ENCODE measurements at regions not wholly inside any gene's neighbourhood (a gene's known extent, or its start where the extent isn't known, plus 50 kb on each side); places are given as distances from the start of the nearest gene placed in this dataset.
"Not testable (repeated sequence)": the region's sequence is repeated elsewhere in the genome, so short reads cannot be mapped to it uniquely, and the experiment has no call there.

DNA sequence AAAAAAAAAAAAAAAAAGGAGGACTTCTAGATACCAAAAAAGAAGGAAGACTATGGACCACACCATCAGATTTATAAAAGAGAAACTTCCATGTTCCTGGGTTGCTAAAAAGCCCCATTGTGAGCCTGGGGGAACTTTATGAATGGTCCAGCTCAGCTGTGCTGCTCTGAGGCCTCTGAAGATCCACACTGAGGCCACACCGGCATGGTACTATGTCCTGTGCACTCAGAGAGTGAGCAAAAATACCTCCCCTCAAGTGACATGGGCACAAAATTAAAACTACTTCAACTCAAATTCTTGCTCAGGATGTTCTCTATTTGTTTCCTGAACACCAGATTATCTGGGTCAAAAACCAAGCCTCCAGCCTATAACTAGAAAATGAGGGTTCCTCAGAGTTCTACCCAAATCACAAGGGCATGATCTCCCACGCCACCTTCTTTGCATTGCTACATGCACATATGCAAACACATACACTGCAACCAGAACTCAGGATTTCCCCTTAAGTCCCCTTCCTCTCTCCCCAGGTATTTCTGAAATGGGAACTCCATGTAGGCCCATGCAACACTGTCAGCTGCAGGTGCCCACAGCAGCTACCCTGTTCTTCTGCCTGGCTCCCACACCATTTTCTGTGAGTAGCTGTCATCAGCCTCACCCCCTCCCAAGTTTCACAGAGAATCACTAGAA, 94.4 kb downstream of the SH3GLB1 start:
- CTCF ChIA-PET = interaction anchor here (0.7 kb wide), 1 partner anchor 640 kb away, joined by 3 read pairs; no protein-coding TSS in a partner anchor
- POLR2A ChIA-PET (ENCODE audit: low non-redundant PET) = no interaction called here
- TF ChIP-seq, protein P1, sequence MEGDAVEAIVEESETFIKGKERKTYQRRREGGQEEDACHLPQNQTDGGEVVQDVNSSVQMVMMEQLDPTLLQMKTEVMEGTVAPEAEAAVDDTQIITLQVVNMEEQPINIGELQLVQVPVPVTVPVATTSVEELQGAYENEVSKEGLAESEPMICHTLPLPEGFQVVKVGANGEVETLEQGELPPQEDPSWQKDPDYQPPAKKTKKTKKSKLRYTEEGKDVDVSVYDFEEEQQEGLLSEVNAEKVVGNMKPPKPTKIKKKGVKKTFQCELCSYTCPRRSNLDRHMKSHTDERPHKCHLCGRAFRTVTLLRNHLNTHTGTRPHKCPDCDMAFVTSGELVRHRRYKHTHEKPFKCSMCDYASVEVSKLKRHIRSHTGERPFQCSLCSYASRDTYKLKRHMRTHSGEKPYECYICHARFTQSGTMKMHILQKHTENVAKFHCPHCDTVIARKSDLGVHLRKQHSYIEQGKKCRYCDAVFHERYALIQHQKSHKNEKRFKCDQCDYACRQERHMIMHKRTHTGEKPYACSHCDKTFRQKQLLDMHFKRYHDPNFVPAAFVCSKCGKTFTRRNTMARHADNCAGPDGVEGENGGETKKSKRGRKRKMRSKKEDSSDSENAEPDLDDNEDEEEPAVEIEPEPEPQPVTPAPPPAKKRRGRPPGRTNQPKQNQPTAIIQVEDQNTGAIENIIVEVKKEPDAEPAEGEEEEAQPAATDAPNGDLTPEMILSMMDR (conservative IDR thresholded peaks at IDR 0.05; ENCODE audit: low read depth) = no peak
- no peak overlapping the region for H3K27ac ChIP-seq
- no peak for DNase-seq (ENCODE audit: low spot score)

DNA sequence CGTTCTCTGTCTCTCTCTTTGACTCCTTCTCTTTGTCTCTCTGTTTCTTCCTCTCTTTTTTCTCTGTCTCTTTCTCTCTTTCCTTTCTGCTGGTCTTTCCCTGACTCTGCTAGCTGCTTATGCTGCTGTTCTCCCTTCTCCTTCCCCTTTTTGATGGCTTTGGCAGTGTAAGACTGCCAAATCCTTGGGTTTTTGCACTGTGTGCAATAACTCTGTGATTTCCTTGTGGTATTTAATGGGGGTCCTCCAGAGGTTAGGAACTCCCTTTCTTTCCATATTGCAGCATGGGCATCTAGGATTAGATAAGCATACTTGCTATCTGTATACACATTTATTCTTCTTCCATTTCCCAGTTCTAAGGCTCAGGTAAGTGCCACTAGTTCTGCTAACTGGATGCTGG, 99.3 kb downstream of the SH3GLB1 start:
- CTCF ChIA-PET; POLR2A ChIA-PET (ENCODE audit: low non-redundant PET); DNase-seq (ENCODE audit: low spot score); H3K27ac ChIP-seq: not testable (repeated sequence)

DNA sequence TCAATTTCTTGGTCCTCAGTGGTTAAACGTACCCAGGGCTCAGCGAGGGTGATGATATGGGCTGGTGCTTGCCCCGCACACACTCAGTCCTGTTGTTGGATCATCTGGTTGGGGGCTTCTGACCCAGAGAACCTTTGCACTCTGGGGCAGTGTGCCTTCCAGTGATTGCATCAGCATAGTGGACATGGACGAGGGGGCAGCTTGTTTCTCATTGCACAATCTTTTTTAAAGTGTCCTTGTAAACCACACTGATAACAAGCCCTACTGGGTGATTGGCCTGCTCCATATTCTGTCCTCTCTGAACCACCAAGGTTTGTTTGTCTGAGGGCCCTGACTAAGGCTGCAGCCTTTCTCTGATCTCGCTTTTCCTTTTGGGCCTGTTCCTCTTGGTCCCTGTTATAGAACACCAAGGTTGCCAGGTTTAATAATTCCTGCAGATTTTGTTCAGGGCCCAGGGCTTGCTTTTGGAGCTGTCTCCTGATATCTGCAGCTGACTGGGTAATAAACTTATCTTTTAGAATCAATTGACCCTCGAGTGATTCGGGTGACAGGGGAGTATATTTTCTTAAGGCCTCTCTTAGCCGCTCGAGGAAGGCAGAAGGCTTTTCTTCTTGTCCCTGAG, 101.6 kb downstream of the SH3GLB1 start:
- POLR2A ChIA-PET (ENCODE audit: low non-redundant PET); H3K27ac ChIP-seq; CTCF ChIA-PET; DNase-seq (ENCODE audit: low spot score): not testable (repeated sequence)

DNA sequence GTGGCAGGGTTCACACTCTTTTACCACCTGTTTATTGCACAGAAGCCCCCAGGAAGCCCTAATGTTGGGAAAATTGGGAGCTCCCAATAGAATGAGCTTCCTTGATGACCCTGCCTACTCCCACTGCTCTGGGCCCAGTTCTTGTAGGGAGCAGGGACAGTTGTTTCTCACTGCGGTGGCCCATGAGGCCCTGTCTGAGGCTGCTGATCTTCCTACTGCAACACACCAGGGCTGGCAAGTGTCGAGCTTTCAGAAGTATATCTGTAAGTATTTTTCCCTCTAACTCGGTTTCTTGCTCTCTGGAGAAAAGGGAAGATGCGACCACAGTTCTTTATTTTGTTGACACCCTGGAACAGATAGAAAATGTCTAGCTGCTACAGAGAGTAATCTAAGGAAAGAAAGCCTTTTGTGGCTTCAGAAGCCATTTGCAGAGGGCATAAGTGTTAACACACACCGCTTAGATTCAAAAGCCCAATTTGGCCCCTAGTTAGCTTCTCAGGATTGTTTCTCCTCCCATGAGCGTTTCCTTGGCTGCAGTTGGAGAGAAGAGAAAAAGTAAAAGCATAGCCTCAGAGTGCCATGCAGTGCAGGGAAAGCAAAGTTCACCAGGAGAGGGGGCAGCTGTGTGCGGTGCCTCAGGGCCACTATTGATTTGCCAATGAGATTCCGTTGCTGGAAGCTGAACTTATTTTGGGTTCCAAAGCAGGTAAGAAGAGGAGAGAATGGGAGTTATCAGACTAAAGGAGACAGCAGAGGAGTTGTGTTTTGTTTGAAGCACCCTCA, 102.6 kb downstream of the SELENOF start:
- ChIA-PET POLR2A (ENCODE audit: low non-redundant PET) (no interaction called here), CTCF (no interaction called here)
- TF ChIP-seq, protein P1 (conservative IDR thresholded peaks at IDR 0.05; ENCODE audit: low read depth) = no peak
- H3K27ac ChIP-seq = no peak overlapping the region
- no peak for DNase-seq (ENCODE audit: low spot score)

DNA sequence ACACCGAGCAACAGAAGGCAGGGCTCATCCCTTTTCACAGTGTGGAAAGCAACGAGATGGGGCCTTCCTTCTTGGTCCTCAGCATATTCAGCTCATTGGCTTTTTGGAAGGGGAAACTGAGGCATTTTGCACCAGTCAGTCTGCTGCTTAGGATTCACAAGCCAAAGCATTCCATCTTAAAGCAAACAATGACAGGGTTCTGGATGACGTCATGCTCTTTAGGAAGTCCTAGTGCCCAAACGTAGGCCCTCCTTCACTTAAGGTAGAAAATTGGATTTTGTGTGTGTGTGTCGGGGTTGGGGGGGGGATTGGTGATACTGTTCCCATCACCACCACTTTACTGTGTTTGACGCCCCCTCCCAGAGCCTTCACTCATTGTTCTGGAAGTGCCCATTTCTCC, 101.6 kb downstream of the SELENOF start:
- TF ChIP-seq, protein P1 (conservative IDR thresholded peaks at IDR 0.05; ENCODE audit: low read depth) = no peak
- H3K27ac ChIP-seq = no peak overlapping the region
- DNase-seq (ENCODE audit: low spot score) = no peak
- ChIA-PET CTCF (no interaction called here), POLR2A (ENCODE audit: low non-redundant PET) (no interaction called here)
